WTC11 (cell line): ENCODE measurements at regions not wholly inside any gene's neighbourhood (a gene's known extent, or its start where the extent isn't known, plus 50 kb on each side); places are given as distances from the start of the nearest gene placed in this dataset.
A peak's percentile ranks its signal among the peaks of the same experiment; 100 is the strongest.

ENCODE experiments used
- ATAC-seq: fragments of 200-7000 bp; cut with Tn5 transposase; 2 replicates; pipeline ENCODE4 v1.10.0; 2021; ENCODE audit warnings: mild to moderate bottlenecking, moderate library complexity
- CTCF ChIA-PET: fragments of 300-600 bp; sonication (Branson Sonifier 250); formaldehyde crosslinking; loops from one replicate; lab custom pipeline; 2021; ENCODE audit warnings: antibody characterized with exemption; lab: Charles Lee
- POLR2A ChIA-PET: fragments of 350-600 bp; sonication (Branson Sonifier 250); formaldehyde crosslinking; loops from one replicate; lab custom pipeline; 2021; ENCODE audit warnings: antibody characterized with exemption; lab: Charles Lee
- DNase-seq: peaks from one replicate; pipeline ENCODE4 v3.0.0; 2021; ENCODE audit warnings: low spot score
- H3K27ac Mint-ChIP-seq: 2 replicates; pipeline ENCODE4 v1.8.0; 2021; ENCODE audit warnings: mixed read lengths
- H3K27me3 Mint-ChIP-seq: 2 replicates; pipeline ENCODE4 v1.8.0; 2021; ENCODE audit warnings: low read depth, mild to moderate bottlenecking, moderate library complexity, mixed read lengths
- H3K36me3 Mint-ChIP-seq: 2 replicates; pipeline ENCODE4 v1.8.0; 2021; ENCODE audit warnings: mixed read lengths
- H3K4me1 Mint-ChIP-seq: 2 replicates; pipeline ENCODE4 v1.8.0; 2022; ENCODE audit warnings: mixed read lengths
- H3K4me3 Mint-ChIP-seq: 2 replicates; pipeline ENCODE4 v1.8.0; 2021; ENCODE audit warnings: mild to moderate bottlenecking, moderate library complexity, mixed read lengths
- H3K9me3 Mint-ChIP-seq: 2 replicates; pipeline ENCODE4 v1.8.0; 2021; ENCODE audit warnings: mixed read lengths
- AR ChIP-seq: fragments of 250-450 bp; sonication (Bioruptor Pico); IDR thresholded peaks from 2 replicates; pipeline ENCODE4 v1.9.0; 2021; ENCODE audit warnings: mild to moderate bottlenecking
- ATF1 ChIP-seq: sonication (generic); formaldehyde crosslinking; IDR thresholded peaks from 2 replicates; pipeline ENCODE4 v1.8.1; 2023; ENCODE audit warnings: mild to moderate bottlenecking, moderate library complexity, missing genetic modification reagents
- ATF6 ChIP-seq: sonication (generic); formaldehyde crosslinking; IDR thresholded peaks from 2 replicates; pipeline ENCODE4 v1.8.1; 2023; ENCODE audit warnings: mild to moderate bottlenecking, missing genetic modification reagents
- ELF4 ChIP-seq: sonication (generic); formaldehyde crosslinking; IDR thresholded peaks from 2 replicates; pipeline ENCODE4 v1.8.1; 2022; ENCODE audit warnings: low read depth, mild to moderate bottlenecking, moderate library complexity, missing genetic modification reagents
- FOXK1 ChIP-seq: sonication (generic); formaldehyde crosslinking; IDR thresholded peaks from 2 replicates; pipeline ENCODE4 v1.8.0; 2022; ENCODE audit warnings: mild to moderate bottlenecking, moderate library complexity, missing genetic modification reagents
- FOXP4 ChIP-seq: sonication (generic); formaldehyde crosslinking; IDR thresholded peaks from 2 replicates; pipeline ENCODE4 v1.8.0; 2022; ENCODE audit warnings: mild to moderate bottlenecking, missing genetic modification reagents
- JUN ChIP-seq: sonication (generic); formaldehyde crosslinking; IDR thresholded peaks from 2 replicates; pipeline ENCODE4 v1.8.0; 2023; ENCODE audit warnings: mild to moderate bottlenecking, missing genetic modification reagents
- MAX ChIP-seq: sonication (generic); formaldehyde crosslinking; IDR thresholded peaks from 2 replicates; pipeline ENCODE4 v1.8.0; 2022; ENCODE audit warnings: mild to moderate bottlenecking, missing genetic modification reagents
- MLX ChIP-seq: sonication (generic); formaldehyde crosslinking; IDR thresholded peaks from 2 replicates; pipeline ENCODE4 v1.8.1; 2023; ENCODE audit warnings: mild to moderate bottlenecking, missing genetic modification reagents, moderate library complexity
- MXD4 ChIP-seq: fragments of 250-450 bp; sonication (Bioruptor Pico); IDR thresholded peaks from 2 replicates; pipeline ENCODE4 v1.8.0; 2021; ENCODE audit warnings: mild to moderate bottlenecking, moderate library complexity, borderline replicate concordance
- NFATC4 ChIP-seq: fragments of 250-450 bp; sonication (Bioruptor Pico); IDR thresholded peaks from 2 replicates; pipeline ENCODE4 v1.9.0; 2021; ENCODE audit warnings: mild to moderate bottlenecking
- NR1H2 ChIP-seq: sonication (generic); formaldehyde crosslinking; IDR thresholded peaks from 2 replicates; pipeline ENCODE4 v1.9.0; 2021; ENCODE audit warnings: mild to moderate bottlenecking, moderate library complexity, missing genetic modification reagents
- PREB ChIP-seq: sonication (generic); formaldehyde crosslinking; IDR thresholded peaks from 2 replicates; pipeline ENCODE4 v1.8.1; 2022; ENCODE audit warnings: mild to moderate bottlenecking, missing genetic modification reagents, moderate library complexity, borderline replicate concordance
- SMAD3 ChIP-seq: sonication (generic); formaldehyde crosslinking; IDR thresholded peaks from 2 replicates; pipeline ENCODE4 v1.8.0; 2022; ENCODE audit warnings: missing genetic modification reagents, mild to moderate bottlenecking, borderline replicate concordance
- SP1 ChIP-seq: sonication (generic); formaldehyde crosslinking; conservative IDR thresholded peaks from 2 replicates; pipeline ENCODE4 v1.8.1; 2022; ENCODE audit warnings: missing genetic modification reagents
- TEAD1 ChIP-seq: sonication (generic); formaldehyde crosslinking; IDR thresholded peaks from 2 replicates; pipeline ENCODE4 v1.8.0; 2022; ENCODE audit warnings: mild to moderate bottlenecking, missing genetic modification reagents
- ZNF219 ChIP-seq: sonication (generic); formaldehyde crosslinking; IDR thresholded peaks from 2 replicates; pipeline ENCODE4 v1.8.0; 2023; ENCODE audit warnings: missing genetic modification reagents, mild to moderate bottlenecking, borderline replicate concordance
- ZNF532 ChIP-seq: fragments of 250-450 bp; sonication (Bioruptor Pico); IDR thresholded peaks from 2 replicates; pipeline ENCODE4 v1.9.0; 2021; ENCODE audit warnings: mild to moderate bottlenecking, borderline replicate concordance

GRCh38 chrX:45824471-45824870, 623.8 kb upstream of the DIPK2B start:
- no peaks in the 10 kb centered on the region for H3K27me3 Mint-ChIP-seq
- peak; percentile 31 for DNase-seq
- TF ChIP-seq JUN (CRISPR knock-in tag): no peak
- TF ChIP-seq, all 79 proteins: peak for 0
- Mint-ChIP-seq H3K4me3 (no peak overlapping the region), H3K27ac (peak overlapping the region; percentile 42; the same call in 1 of the 2 replicates), H3K9me3 (no peaks in the 10 kb centered on the region), H3K36me3 (peaks cover 31% of the 10 kb centered on the region), H3K4me1 (peaks cover under 1% of the 10 kb centered on the region)
- POLR2A ChIA-PET: no interaction called here
- CTCF ChIA-PET: no interaction called here
- ATAC-seq: peak; percentile 52

- no peak overlapping the region for H3K4me3 Mint-ChIP-seq
- DNase-seq (no peak), ATAC-seq (no peak)
- no peak for TF ChIP-seq MXD4 (CRISPR knock-in tag)
- TF ChIP-seq NFATC4 (CRISPR knock-in tag): no peak
- no peak for TF ChIP-seq ZNF219 (CRISPR knock-in tag)
- no peak for TF ChIP-seq MAX
- TF ChIP-seq TEAD1 (CRISPR knock-in tag): no peak
- no peak for TF ChIP-seq FOXP4 (CRISPR knock-in tag)
- TF ChIP-seq AR (CRISPR knock-in tag): no peak
- no peak for TF ChIP-seq ZNF532 (CRISPR knock-in tag)
- TF ChIP-seq PREB: no peak
- no peak for TF ChIP-seq ATF1
- TF ChIP-seq SP1 (CRISPR knock-in tag): no peak
- TF ChIP-seq ATF6 (CRISPR knock-in tag): no peak
- no peak for TF ChIP-seq NR1H2
- TF ChIP-seq ELF4 (CRISPR knock-in tag): no peak
- no peak for TF ChIP-seq SMAD3 (CRISPR knock-in tag)
- no peak for TF ChIP-seq FOXK1
- TF ChIP-seq MLX (CRISPR knock-in tag): no peak
- H3K27me3 Mint-ChIP-seq: no peaks in the 10 kb centered on the region
- CTCF ChIA-PET: no interaction called here
- POLR2A ChIA-PET: no interaction called here
- H3K36me3 Mint-ChIP-seq: peaks cover 37% of the 10 kb centered on the region
- H3K27ac Mint-ChIP-seq: no peak overlapping the region
- no peaks in the 10 kb centered on the region for H3K4me1 Mint-ChIP-seq
- peaks cover 3% of the 10 kb centered on the region; the same call in 1 of the 2 replicates for H3K9me3 Mint-ChIP-seq
These were observed 622.9 kb upstream of the DIPK2B start for GRCh38 chrX:45823536-45823935.
